Pancreas (tissue), 10 donors: ENCODE measurements at regions not wholly inside any gene's neighbourhood (a gene's known extent, or its start where the extent isn't known, plus 50 kb on each side); places are given as distances from the start of the nearest gene placed in this dataset.
A peak's percentile ranks its signal among the peaks of the same experiment; 100 is the strongest.

ENCODE experiments used
- ATAC-seq, 4 donors: fragments of 200-7000 bp; cut with Tn5 transposase; one replicate each; pipeline versions ENCODE4 v1.8.0 to v1.9.1; 2020; ENCODE audit warnings: mild to moderate bottlenecking in 4 of 4, moderate library complexity in 4 of 4
- DNase-seq, 6 donors: peaks; one replicate each; pipeline ENCODE4 v3.0.0-alpha.2; 2020
- FAIRE-seq: peaks from 2 replicates; lab custom pipeline; 2012; peaks lifted over from hg19 to GRCh38; lab: Jason Lieb, UNC
- H3K27ac ChIP-seq, 4 donors: fragments of 200-600 bp; sonication (generic); 1 replicate in 3 of 4; 2 replicates in 1 of 4; pipeline versions ENCODE4 v1.5.0 to v1.8.0; 2020
- H3K27me3 ChIP-seq, 4 donors: fragments of 200-600 bp; one replicate each; pipeline ENCODE4 v1.8.0; 2021
- H3K36me3 ChIP-seq, 3 donors: fragments of 200-600 bp; sonication (generic) in 1 of 3; one replicate each; pipeline versions ENCODE4 v1.5.0 to v1.8.0; 2020 to 2021
- H3K4me1 ChIP-seq, 3 donors: fragments of 200-600 bp; one replicate each; pipeline ENCODE4 v1.8.0; 2021
- H3K4me3 ChIP-seq, 4 donors: fragments of 200-600 bp; sonication (generic) in 2 of 4; one replicate each; pipeline versions ENCODE4 v1.5.0 to v1.8.0; 2020 to 2021
- H3K9me3 ChIP-seq, 4 donors: fragments of 200-600 bp; one replicate each; pipeline ENCODE4 v1.8.0; 2021
- WGBS, 2 donors: extraction: QIAGEN DNeasy Blood & Tissue Kit; methylation state at CpG; one replicate each; pipeline ENCODE4 v1.1.7; 2013; 5-methylcytosine and 5-hydroxymethylcytosine counted together
- intact Hi-C, 3 donors: fragments of 100-400 bp; cut with DNase I; formaldehyde crosslinking; loops; one replicate each; pipeline versions ENCODE4 v1.11.1 to v1.14.2; 2022
- TF ChIP-seq, protein P1 (sequence below), 4 donors: fragments of 200-600 bp; sonication (generic) in 3 of 4; IDR thresholded peaks; one replicate each; pipeline versions ENCODE4 v1.5.0 to v1.8.0; 2021; ENCODE audit warnings: antibody characterized with exemption in 4 of 4
- donor health status: healthy with polysubstance abuse.
- donor health status: DM: no; HTN: no; CAD: no; lungs with moderate emphysema.
- donor health status: DM: no; HTN: no; CAD: no.
- donor health status: control.
- donor health status: control.
- donor health status: Bipolar disorder and iron deficiency.
- donor health status: DM: yes; HTN: yes; CAD: no.
- donor health status: DM: no; HTN: no; CAD: no.
- donor health status: DM: no; HTN: no; CAD: no.
- donor health status: DM: yes; HTN: yes; CAD: no.

DNA sequence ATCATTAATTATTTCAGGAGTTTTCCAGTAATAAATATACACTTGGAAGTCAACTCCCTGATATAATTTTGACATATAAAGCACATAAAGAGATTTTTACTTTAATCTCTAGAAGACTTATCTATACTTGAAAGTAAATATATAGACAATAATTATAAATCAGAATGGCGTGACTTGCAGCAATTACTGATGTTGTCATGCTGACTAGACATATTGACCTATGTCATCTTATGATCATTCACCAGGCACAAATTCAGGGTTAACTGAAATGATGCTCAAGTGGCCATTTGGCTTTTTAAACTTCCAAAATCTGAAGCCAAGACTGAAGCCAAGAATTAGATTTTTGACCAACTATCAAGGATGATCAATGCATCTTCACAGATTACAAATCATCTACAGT, 192.2 kb downstream of the MCHR2 start:
- FAIRE-seq, result no peak
- peaks cover 0 to 11% (median 0%) of the 10 kb centered on the region in 3 donors for H3K4me1 ChIP-seq
- WGBS, 2 donors, result 21 to 27% methylated on average over 1 of the region's 1 CpG

DNA sequence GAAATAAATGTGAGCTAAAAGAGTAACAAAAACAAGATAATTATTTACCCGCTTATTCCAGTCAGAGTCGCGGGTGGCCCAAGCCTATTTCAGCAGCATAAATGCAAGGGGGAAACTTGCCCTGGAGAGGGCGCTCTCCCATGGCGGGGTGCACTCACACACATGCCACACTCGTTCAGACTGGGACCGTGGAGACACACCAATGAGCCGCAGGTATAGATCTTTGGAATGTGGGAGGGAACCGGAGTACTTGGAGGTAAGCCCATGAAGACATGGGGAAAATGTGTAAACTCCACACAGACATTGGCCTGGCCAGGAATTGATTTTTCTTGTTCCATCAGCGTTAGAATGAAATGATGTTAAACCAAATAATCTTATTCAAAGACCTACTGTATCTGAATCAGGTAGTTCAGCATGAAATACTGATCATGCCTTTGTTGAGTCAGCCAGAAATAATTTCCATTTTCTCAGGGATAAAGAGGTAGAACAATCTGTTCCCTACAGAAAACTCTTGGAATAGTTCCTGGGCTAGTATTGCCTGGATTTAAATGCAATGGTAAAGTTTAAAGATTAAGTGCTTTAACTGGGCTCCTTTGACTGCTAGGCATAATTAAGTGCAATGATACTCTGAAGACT, 191.5 kb downstream of the MCHR2 start:
- Histone ChIP-seq H3K4me3 (no peak overlapping the region), H3K9me3 (no peaks in the 10 kb centered on the region), H3K27ac (peak overlapping the region in 1 of 4 donors; percentile 14), H3K27me3 (no peaks in the 10 kb centered on the region), H3K4me1 (peaks cover 0 to 11% (median 0%) of the 10 kb centered on the region in 3 donors), H3K36me3 (no peaks in the 10 kb centered on the region)
- TF ChIP-seq, protein P1, sequence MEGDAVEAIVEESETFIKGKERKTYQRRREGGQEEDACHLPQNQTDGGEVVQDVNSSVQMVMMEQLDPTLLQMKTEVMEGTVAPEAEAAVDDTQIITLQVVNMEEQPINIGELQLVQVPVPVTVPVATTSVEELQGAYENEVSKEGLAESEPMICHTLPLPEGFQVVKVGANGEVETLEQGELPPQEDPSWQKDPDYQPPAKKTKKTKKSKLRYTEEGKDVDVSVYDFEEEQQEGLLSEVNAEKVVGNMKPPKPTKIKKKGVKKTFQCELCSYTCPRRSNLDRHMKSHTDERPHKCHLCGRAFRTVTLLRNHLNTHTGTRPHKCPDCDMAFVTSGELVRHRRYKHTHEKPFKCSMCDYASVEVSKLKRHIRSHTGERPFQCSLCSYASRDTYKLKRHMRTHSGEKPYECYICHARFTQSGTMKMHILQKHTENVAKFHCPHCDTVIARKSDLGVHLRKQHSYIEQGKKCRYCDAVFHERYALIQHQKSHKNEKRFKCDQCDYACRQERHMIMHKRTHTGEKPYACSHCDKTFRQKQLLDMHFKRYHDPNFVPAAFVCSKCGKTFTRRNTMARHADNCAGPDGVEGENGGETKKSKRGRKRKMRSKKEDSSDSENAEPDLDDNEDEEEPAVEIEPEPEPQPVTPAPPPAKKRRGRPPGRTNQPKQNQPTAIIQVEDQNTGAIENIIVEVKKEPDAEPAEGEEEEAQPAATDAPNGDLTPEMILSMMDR (IDR thresholded peaks at IDR 0.05), result no peak
- FAIRE-seq (no peak), ATAC-seq (peak in 3 of 4 donors; percentile 63 to 83 (median 74)), DNase-seq (peak in 3 of 6 donors; percentile 12 to 44 (median 43))
- intact Hi-C loops, result no loop called here
- WGBS, 2 donors, result 14 to 26% methylated on average over 10 of the region's 10 CpGs

More for the DNA sequence above, 192.2 kb downstream of the MCHR2 start:
- Histone ChIP-seq H3K27ac (no peak overlapping the region), H3K4me3 (no peak overlapping the region), H3K36me3 (no peaks in the 10 kb centered on the region), H3K27me3 (no peaks in the 10 kb centered on the region), H3K9me3 (no peaks in the 10 kb centered on the region)
- no peak for ATAC-seq
- intact Hi-C loops, result no loop called here
- DNase-seq, result no peak
- TF ChIP-seq, protein P1 (IDR thresholded peaks at IDR 0.05), result no peak

DNA sequence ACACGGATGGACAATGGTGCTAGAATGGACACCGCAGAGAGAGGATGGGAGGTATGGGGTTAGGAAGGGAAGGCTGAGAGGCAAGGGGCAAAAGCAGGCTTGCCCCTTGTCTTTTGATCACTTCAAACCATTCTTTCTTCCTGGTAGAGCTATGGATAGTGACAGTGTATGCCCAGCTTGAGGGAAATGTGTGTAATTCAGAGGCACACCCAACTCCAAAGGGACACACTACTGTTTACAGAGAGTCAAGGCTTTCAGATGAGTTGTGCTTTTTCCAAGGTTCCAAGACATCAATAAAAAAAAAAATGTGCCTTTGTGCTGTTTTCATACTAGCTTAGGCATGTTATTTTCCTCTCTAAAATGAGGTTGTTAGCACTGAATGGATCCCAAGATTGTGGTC, 185.0 kb downstream of the MCHR2 start:
- no peaks in the 10 kb centered on the region for H3K36me3 ChIP-seq
- no peak overlapping the region for H3K27ac ChIP-seq
- ATAC-seq (no peak), FAIRE-seq (no peak), DNase-seq (no peak)
- intact Hi-C loops, result no loop called here
- H3K9me3 ChIP-seq, result no peaks in the 10 kb centered on the region
- H3K4me1 ChIP-seq, result no peaks in the 10 kb centered on the region
- TF ChIP-seq, protein P1 (IDR thresholded peaks at IDR 0.05), result no peak
- H3K27me3 ChIP-seq, result no peaks in the 10 kb centered on the region
- 78 to 82% methylated on average over 2 of the region's 2 CpGs for WGBS, 2 donors
- no peak overlapping the region for H3K4me3 ChIP-seq

DNA sequence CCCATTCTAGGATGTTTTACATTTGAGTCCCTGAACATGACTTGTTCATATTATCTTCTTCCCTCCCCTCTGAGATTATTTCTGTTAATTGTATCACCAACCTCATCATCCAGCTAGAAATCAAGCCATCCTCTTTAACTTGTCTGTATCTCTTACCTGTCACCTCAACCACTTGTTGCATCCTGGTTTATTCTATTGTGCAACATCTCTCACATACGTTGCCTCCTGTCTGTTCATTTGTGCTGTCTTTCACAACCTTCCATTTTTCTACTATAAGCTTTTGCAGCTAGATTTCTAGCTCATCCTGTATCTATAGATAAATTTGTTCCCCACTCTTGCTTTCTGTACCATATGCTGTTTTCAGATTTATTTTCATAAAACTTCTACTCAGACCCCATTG, 183.7 kb downstream of the MCHR2 start:
- Histone ChIP-seq H3K36me3 (no peaks in the 10 kb centered on the region), H3K4me3 (no peak overlapping the region), H3K9me3 (no peaks in the 10 kb centered on the region), H3K4me1 (no peaks in the 10 kb centered on the region), H3K27ac (no peak overlapping the region), H3K27me3 (no peaks in the 10 kb centered on the region)
- no peak for FAIRE-seq
- ATAC-seq, result no peak
- 77 to 78% methylated on average over 1 of the region's 1 CpG for WGBS, 2 donors
- intact Hi-C loops, result no loop called here
- TF ChIP-seq, protein P1 (IDR thresholded peaks at IDR 0.05), result no peak
- DNase-seq, result no peak

DNA sequence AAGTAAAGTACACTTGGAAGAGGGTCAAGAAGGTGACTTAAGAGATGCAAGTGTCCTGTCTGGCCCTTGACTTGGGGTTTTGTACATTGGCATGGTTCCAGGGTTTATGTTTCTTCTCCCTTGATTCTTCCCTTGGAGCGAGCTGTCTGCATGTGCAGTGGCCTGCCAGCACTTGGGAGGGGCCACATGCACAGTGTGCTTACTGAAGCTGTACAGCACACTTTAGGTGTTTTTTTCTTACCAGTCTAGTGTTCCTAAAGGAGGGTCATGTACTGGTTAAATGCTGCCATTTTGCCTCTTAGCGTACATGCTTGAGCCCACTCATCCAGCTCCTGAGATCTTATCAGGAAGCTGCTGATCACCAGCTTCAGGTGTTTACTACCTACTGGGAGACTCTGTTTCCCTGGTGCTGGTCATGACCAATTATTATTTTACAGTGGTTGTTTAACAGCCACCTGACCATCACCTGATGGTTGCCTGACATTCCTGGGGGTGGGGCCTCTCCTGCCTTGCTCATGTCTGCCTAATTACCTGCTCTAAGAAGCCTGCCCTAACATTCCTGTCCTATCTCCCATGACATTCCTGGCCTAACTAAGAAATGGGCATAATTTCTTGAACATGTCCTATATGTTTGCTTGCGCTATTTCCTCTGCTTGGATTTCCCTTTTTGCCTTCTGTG, 182.9 kb downstream of the MCHR2 start:
- H3K4me1 ChIP-seq, result no peaks in the 10 kb centered on the region
- intact Hi-C loops, result no loop called here
- no peak for ATAC-seq
- FAIRE-seq, result no peak
- TF ChIP-seq, protein P1 (IDR thresholded peaks at IDR 0.05), result no peak
- H3K36me3 ChIP-seq, result no peaks in the 10 kb centered on the region
- no peak overlapping the region for H3K27ac ChIP-seq
- no peaks in the 10 kb centered on the region for H3K27me3 ChIP-seq
- no peak for DNase-seq
- no peak overlapping the region for H3K4me3 ChIP-seq
- 90 to 99% methylated on average over 3 of the region's 3 CpGs for WGBS, 2 donors
- no peaks in the 10 kb centered on the region for H3K9me3 ChIP-seq
